ENCODE measurements at regions not wholly inside any gene's neighbourhood (a gene's known extent, or its start where the extent isn't known, plus 50 kb on each side); places are given as distances from the start of the nearest gene placed in this dataset.
"Not testable (repeated sequence)": the region's sequence is repeated elsewhere in the genome, so short reads cannot be mapped to it uniquely, and the experiment has no call there.

DNA sequence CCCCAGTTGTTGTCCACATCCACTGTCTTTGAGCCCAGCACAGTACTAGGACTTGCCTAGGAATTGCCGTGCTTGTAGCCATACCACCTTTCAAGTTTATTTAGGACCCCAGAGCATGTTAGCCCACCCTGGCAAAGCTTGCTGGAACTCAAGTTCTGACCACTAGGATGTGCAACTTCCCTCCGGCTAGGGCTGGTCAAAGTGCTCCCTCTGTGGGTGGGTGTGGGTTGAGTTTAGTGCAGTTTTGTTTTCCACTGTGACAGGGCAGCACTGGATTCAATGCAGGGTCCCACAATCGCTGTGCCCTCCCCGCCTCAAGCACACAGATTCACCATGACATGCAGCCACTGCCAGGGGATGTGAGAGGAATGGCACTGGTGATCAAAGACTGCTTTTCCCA, 96.0 kb downstream of the RASGEF1B start:
- DNase-seq: no peak

DNA sequence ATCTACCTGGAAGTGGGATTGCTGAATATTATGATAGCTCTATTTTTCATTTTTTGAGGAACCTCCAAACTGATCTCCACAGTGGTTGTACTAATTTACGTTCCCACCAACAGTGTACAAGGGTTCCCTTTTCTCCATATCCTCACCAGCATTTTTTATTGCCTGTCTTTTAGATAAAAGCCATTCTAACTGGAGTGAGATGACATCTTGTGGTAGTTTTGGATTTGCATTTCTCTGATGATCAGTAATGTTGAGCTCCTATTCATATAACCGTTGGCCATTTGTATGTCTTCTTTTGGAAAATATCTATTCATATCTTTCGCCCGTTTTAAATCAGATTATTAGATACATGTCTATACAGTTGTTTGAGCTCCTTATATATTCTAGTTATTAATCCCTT, 101.8 kb downstream of the RASGEF1B start:
- DNase-seq: no peak

DNA sequence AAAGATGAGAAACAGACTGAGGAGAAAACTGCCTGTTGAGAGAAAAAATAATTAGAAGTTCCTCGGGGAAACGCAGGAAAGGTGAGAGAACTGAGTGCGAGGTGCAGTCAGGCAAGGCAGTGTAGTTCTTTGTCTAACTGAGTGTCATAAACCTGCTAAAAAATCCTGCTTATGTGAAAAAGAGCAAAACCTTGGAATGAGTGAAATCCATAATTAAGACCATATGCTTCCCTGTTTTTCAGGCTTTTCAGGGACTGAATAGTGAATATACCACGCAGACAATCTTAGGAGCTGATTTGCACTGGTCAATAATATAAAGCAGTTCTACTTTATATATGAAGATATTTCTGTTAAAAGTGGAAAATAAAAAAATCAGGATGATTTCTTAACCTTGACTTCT, 104.9 kb downstream of the RASGEF1B start:
- no peak for DNase-seq

DNA sequence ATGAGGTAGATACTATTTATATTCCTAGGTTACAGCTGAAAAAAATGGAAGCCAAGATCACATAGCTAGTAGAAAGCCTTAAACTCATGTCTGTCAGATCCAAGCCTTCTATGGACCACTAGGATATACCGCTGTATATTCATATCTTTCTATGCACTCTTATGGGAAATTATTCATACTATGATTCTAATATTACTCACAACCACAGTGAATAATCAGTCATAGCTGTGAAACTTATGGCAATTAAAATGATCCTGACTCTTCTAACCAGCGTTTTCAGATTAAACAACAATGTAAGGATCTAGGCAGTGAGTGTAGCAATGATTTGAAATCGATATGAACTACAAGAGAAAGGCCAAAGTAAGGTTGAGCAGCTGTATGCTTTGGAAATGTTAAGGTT, 111.0 kb downstream of the RASGEF1B start:
- DNase-seq: no peak

DNA sequence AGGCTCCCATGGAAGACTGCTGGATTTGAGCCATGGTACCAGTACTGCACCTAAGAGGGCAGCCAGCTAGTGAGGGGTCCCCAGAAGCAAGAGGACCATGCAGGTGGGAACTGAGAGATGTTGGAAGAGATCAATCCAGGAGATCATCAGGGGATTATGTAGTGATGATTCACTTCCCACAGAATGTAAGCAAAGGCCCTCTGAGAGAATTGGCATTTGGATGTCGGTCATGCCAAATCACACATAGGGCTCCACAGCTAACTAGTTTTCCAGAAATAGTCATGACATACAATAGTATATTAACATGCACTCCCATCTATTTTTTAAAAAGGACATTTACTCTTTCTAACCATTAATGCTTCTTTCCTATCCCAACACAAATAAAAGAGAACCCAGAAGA, 112.5 kb downstream of the RASGEF1B start:
- DNase-seq: no peak

DNA sequence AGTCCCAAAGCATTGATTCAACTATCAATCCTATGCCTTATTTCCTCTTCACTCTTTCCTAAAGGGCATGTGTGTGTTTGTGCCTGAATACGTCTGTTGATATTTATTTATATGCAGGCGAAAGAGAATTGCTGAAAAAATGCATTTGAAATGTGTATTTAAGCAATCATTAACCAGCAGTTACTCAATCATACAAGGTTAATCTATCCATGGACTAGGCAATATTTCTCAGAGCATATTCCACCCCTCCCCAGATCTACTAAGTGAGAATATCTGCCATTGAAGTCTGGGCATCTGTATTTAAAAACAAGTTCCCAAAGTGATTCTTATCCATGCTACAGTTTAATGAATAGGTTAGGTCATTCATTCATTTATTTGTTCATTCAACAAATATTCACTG, 113.6 kb downstream of the RASGEF1B start:
- no peak for DNase-seq

DNA sequence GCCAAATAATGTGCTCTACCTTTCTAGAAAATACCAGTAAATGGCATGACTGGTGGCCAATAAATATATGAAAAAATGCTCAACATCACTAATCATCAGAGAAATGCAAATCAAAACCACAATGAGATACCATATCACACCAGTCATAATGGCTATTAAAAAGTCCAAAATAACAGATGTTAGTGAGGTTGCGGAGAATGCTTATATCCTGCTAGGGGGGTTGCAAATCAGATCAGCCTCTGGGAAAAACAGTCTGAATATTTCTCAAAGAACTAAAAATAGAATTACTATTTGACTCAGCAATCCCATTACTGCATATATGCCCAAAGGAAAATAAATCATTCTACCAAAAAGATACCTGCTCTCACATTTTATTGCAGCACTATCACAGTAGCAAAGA, 115.1 kb downstream of the RASGEF1B start:
- no peak for DNase-seq

DNA sequence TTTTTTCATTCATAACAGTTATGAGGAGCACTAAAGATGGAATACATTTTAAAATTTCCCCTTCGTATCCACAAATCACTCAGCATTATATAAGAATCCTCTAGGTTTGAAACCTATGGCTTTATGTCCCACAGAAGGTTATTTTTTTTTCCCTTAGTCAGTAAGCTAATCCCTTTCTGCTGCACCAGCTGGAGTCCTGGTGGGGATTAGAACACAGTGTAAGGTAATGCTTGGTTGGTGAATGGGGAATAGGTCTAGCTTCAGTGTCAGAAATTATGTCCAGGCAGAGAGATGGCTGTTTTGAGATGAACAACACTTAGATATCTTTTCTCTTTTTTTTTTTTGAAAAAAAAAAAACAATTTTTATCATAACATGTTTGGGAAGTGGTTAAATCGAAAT, 116.6 kb downstream of the RASGEF1B start:
- no peak for DNase-seq

DNA sequence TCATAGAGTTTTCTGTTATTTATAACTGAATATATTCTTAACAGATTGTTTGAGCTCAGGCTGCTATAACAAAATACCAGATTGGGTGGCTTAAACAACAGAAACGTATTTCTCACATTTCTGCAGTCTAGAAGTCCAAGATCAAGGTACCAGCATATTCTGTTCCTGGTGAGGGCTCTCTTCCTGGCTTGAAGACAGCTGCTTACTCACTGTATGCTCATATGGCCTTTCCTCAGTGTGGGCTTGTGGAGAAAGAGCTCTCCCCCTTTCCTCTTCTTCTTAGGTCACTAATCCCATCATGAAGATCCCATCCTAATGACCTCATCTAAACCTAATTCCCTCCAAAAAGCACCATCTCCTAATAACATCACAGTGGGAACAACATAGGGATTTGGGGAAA, 117.8 kb downstream of the RASGEF1B start:
- no peak for DNase-seq

DNA sequence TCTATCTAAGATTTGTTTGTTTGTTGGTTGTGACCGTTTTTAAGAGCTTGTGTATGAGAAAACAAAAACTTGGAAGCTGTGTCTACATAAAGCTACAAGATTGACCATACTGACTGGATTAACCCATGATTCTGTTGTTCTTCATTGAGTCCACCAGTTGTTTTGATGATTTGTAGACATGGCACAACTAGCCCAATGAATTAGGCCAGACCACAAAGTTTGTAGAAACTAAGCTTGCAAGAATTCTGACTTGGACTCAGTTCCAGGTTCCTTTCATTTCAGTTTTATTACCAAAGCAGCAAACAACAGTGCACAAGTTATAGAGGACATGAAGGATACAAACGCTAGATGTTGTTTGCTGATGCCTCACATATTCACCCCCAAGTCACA, 119.3 kb downstream of the RASGEF1B start:
- DNase-seq: no peak

DNA sequence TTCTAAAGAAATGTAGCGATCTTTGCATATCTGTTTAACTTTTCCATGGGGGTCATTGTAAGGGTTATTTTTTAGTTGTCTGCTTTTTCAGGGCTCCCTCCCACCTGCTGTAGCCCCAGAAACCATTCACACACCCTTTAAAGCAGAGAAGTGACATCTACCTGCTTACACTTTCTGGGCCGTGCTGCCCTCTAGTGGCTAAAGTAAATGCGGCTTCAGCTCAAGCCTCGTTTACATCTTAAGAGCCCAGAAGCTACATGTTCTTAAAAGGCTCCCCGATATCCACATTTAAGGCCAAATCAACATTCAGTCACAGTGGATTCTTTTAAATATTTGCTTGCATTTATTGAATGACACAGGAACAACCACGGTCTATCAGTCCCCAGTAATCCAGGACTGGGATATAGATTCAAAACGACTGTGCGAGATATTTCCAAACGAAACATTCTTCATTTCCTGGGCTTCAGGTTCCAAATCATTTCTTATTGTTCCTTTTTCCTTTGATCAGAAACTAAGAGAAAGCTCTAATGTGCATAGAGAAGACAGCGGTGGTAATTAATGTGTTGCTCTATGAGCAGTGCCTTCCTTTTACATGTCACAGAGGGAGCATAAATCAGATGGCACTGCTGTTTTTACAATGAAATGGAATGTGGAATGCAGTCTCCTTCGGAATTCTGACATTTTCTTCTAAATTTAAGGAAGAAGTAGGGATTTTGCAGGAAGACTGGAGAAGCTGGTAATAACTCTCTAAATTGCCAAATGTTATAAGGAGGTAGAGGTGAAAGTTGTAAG, 119.9 kb downstream of the RASGEF1B start:
- peak; percentile 56 for DNase-seq

DNA sequence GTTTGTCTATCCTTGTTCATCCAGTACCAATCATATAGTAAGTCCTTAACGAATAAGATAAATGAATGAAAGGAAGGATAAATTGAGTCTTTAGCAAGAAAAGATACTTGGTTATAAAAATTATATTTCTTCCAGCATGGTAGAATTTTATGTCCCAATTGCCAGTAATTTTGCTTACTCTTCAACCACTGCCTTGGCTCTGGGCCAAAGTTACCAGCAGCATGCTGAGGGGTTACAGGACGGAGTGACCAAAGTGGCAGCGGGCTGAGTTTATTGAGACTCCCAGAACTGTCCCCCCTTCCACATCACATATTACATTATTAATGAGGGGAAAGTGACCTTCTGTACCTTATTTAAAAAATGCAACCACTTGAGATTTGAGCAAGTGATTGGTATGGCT, 121.7 kb downstream of the RASGEF1B start:
- DNase-seq: no peak

DNA sequence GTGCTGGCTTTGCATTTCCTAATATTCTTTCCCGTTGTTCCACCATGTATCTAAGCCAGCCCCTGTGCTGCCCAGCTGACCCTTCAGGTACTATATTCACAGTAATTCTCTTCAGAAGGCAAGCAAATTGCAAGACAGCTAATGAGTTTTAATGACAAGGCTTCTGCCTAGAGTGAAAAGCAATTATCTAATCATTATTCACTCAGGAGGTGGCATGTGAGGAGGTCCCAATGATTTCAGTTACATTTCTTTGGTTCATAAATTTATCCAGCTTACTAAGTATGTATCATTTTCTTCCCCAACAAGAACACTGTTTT, 123.0 kb downstream of the RASGEF1B start:
- DNase-seq: no peak

DNA sequence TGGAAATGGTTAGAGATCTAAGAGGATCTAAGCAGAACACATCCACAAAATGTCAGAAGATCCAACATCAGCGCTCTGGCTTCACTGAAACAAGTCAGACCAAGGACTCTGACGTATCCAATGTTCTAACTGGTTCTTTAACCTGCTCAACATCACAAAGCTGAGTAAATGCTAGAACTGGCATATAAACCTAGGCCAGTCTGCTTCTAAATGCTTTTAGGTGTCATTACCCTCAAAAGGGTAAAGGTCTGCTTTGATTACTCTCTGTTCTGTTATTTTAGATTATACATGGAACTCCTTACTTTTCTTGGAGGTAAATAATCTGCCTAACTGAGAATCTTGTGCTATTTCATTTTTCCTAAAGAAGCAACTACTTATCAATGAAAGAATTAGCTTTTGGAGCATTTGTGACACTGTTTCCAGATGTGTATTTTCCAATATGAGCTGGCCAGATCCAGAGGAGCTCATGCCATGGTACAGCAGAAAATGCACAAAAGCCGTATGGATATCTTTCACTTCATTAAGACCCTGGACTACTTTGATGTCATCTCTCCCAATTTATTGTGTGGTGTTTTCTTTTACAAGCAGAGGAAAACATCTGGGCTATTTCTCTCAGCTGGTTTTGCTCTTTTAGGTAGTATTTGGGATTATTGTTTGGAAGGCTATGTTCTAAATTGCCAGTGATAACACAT, 123.5 kb downstream of the RASGEF1B start:
- no peak for DNase-seq

DNA sequence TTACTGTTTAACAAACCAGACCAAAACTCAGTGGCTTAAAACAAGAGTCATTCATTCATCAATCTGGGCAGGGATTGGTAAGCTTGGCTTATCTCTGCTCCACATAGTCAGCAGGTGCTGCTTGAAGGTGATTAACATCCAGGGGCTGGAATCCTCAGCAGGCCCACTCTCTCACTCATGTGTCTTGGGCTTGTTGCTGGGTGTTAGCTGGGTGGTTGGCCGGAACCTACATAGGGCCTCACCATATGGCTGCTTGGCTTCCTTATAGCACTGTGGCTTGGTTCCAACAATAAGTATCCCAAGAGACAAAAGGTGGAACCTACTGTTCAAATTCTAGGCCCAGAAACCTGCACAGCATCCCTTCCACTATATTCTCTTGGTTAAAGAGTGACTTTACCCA, 125.0 kb downstream of the RASGEF1B start:
- no peak for DNase-seq

DNA sequence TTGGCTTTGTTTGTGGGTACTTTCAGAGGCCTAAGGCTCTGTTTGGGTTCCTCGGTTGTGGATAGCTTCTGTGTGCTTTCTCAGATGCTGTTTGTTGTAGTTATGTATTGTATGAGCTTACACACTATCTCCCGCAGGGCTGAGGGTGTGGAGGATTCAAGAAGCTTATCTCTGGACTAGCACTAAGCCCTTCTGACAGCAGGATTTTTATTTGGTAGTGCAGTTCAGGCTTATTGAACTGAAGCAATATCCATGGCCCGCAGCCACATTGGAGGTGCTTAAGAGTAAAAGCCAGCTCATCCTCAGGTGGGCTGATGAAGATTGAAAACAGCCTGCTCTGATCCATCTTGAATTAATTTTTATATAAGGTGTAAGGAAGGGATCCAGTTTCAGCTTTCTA, 128.2 kb downstream of the RASGEF1B start:
- no peak for DNase-seq

DNA sequence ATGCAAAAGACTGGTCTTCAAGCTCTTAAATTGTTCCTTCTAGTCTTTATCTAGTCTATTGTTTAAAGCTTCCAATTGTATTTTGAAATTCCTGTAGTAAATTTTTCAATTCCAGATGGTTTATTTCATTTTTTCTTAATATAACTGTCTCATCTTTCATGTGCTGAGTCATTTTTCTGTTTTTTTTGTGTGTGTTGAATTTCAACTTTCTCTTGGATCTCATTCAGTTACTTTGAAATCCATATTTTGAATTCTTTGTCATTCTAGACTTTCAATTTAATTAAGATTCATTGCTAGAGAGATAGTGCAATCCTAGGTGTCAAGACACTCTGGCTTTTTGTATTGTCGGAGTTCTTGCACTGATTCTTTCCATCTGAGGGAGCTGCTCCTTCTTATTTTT, 128.0 kb upstream of the PRKG2 start:
- DNase-seq: no peak

DNA sequence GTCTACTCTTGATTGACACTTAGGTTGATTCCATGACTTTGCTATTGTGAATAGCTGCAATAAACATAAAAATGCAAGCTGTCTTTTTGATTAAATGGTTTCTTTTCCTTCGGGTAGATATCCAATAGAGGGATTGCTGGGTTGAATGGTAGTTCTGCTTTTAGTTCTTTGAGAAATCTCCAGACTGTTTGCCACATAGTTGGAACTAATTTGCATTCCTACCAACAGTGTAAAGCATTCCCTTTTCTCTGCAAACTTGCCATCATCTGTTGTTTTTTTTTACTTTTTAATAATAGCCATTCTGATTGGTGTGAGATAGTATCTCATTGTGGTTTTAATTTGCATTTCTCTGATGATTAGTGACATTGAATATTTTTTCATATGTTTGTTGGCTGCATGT, 122.2 kb upstream of the PRKG2 start:
- DNase-seq: no peak

DNA sequence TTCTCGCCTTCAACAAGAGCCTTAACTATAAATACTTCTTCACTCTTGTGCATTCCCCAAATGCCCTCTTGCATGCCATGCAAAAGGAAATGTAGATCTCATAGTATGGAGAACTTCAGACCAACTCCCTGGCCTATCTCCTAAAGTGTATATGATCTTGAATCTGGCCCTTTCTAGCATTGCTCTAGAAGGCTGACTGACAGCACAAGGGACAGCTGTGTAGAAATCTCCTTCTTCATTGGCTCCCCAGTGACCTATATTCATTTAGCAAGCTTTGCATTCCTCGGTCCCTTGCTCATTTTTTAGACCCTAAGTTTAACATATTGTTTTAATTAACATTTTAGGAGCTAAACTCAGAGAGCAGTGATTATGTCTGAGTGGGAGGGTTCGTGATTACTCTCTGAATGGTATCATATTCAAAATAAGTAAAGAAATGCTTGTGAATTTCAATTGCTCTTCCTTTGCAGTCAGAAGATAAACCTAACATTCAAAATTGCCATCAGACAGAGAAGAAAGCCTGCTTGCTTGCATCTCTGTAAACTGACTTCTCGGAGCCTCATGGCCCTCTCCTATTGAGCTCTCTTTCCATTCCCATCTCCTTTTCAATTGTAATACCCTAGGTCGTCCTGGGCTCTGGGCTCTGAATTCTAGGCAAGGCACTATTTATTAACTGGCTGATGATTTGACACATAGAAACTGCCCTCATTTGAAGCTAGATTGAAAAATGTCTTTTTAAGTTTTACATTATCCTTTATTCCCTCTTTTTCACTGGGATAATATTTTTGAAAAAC, 120.3 kb upstream of the PRKG2 start:
- DNase-seq: no peak

DNA sequence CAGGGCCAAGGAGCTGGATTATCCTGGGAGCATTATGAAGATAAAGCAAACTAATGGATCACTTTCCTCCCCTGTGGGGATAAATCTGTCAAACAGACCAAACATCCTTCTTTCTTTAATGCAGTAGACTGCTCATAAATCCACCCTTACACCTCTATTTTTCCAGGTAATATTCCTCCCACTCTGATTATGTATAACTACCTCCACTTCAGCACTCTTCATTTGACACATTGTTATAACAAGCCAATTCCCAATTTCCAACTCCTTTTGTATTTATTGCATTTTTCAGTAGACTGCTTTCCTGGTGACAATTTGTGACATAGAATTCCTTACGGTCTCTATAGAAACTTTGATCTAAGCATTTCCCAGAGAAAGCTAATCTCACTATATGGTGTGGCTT, 115.0 kb upstream of the PRKG2 start:
- no peak for DNase-seq

DNA sequence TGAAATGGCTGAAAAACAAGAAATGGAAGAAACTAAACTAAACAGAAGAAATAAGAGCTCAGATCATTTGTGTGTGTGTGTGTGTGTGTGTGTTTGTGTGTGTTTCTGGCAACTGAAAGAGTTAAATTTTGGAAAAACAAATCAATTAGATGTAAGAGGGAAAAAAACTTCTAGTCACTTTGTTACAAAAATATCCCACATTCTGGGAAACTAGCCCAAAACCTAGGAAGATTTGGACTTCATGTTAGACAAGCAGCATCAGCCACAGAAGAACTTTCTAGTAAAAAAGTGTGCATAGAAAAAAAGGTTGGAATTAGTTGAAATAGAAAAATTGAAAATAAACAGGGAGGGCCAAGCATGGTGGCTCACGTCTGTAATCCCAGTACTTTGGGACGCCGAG, 111.6 kb upstream of the PRKG2 start:
- no peak for DNase-seq

DNA sequence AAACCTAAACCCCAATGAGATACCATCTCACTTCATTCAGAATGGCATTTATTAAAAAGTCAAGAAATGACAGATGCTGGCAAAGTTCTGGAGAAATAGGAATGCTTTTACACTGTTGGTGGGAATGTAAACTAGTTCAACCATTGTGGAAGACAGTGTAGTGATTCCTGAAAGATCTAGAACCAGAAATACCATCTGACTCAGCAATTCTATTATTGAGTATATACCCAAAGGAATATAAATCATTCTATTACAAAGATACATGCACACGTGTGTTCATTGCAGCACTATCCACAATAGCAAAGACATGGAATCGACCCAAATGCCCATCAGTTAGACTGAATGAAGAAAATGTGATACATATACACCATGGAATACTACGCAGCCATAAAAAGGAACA, 109.6 kb upstream of the PRKG2 start:
- not testable (repeated sequence) for DNase-seq

DNA sequence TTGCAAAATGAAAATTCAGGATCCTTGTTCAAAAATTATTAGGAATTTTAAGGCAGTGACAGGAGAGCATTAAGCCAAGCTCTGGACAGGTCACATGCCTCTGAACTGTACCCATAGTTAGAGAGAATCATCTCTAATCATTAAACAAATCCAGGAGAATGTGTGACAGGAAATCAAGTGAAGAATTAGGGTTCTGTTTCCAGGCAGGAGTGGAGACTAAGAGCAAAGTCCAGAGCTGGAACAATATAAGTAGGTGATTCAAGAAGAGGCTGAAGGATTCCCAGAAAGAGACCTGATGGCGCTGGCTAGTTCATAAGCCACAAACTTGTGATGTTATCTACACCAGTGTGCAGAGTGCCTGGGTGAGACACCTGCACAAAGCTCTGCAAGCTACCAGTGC, 104.6 kb upstream of the PRKG2 start:
- DNase-seq: no peak

DNA sequence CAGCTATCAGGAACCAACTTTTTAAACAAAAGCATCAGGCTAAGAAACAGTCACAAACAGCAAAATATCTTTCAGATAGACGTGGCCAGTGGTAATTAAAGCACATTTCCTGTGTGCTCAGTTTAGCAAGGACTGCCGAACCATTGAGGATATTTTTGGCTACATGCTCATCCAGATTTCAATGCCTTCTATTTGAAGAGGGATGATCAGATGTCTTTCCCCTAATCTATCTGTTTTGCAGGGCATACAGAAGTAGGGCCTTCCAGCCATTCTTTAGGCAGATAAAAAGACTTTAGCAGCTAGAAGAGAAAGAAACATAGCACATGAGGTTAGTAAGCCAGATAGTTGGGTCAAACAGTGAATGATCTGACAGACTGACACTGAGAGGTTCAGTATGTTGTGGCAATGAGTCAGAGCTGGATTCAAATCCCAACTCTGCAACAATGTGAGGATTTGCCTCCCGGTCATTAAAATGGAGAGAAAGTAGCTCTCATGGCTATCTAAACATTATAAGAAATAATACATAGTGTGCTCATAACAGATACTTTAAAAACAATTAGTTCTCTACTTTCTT, 100.0 kb upstream of the PRKG2 start:
- DNase-seq: no peak

All from inflammatory macrophage treated with lipopolysaccharide for 4 hours (primary cell).